ENCODE measurements at regions not wholly inside any gene's neighbourhood (a gene's known extent, or its start where the extent isn't known, plus 50 kb on each side); places are given as distances from the start of the nearest gene placed in this dataset.
"Not testable (repeated sequence)": the region's sequence is repeated elsewhere in the genome, so short reads cannot be mapped to it uniquely, and the experiment has no call there.

- DNase-seq = no peak
These were observed 303.8 kb upstream of the CLEC14A start for GRCh38 chr14:38559711-38560110.

GRCh38 chr14:38557391-38557790 is 301.5 kb upstream of the CLEC14A start:
- not testable (repeated sequence) for DNase-seq

GRCh38 chr14:38556252-38556651 is 300.4 kb upstream of the CLEC14A start:
- DNase-seq = no peak

GRCh38 chr14:38554026-38554425 is 298.1 kb upstream of the CLEC14A start:
- DNase-seq = no peak

- DNase-seq = no peak
These were observed 297.7 kb upstream of the CLEC14A start for GRCh38 chr14:38553586-38553985.

GRCh38 chr14:38549564-38549963 is 293.7 kb upstream of the CLEC14A start:
- DNase-seq = no peak

GRCh38 chr14:38547961-38548490 is 292.1 kb upstream of the CLEC14A start:
- no peak for DNase-seq

- DNase-seq = no peak
These were observed 291.1 kb upstream of the CLEC14A start for GRCh38 chr14:38546932-38547551.

GRCh38 chr14:38544776-38545175 is 288.9 kb upstream of the CLEC14A start:
- DNase-seq = no peak

GRCh38 chr14:38543851-38544250 is 288.0 kb upstream of the CLEC14A start:
- DNase-seq = not testable (repeated sequence)

- DNase-seq = not testable (repeated sequence)
These were observed 282.2 kb upstream of the CLEC14A start for GRCh38 chr14:38538053-38538452.

- no peak for DNase-seq
These were observed 280.6 kb upstream of the CLEC14A start for GRCh38 chr14:38536376-38537038.

- no peak for DNase-seq
These were observed 272.7 kb upstream of the CLEC14A start for GRCh38 chr14:38528582-38528981.

- no peak for DNase-seq
These were observed 271.6 kb upstream of the CLEC14A start for GRCh38 chr14:38527502-38527878.

GRCh38 chr14:38526826-38527501 is 271.1 kb upstream of the CLEC14A start:
- DNase-seq = no peak

- no peak for DNase-seq
These were observed 269.0 kb upstream of the CLEC14A start for GRCh38 chr14:38524636-38525509.

- no peak for DNase-seq
These were observed 266.8 kb upstream of the CLEC14A start for GRCh38 chr14:38522724-38523123.

GRCh38 chr14:38521591-38521990 is 265.7 kb upstream of the CLEC14A start:
- no peak for DNase-seq

GRCh38 chr14:38517426-38517825 is 261.5 kb upstream of the CLEC14A start:
- no peak for DNase-seq

- DNase-seq = no peak
These were observed 256.3 kb upstream of the CLEC14A start for GRCh38 chr14:38512236-38512635.

- DNase-seq = no peak
These were observed 251.4 kb upstream of the CLEC14A start for GRCh38 chr14:38507299-38507698.

GRCh38 chr14:38505973-38506249 is 250.0 kb upstream of the CLEC14A start:
- no peak for DNase-seq
